B cell (primary cell): ENCODE measurements at regions not wholly inside any gene's neighbourhood (a gene's known extent, or its start where the extent isn't known, plus 50 kb on each side); places are given as distances from the start of the nearest gene placed in this dataset.

Source experiments
- ATAC-seq: fragments of 200-7000 bp; cut with Tn5 transposase; one replicate; pipeline ENCODE4 v1.10.0; 2021; ENCODE audit warnings: low read depth, mild to moderate bottlenecking, moderate number of reproducible peaks, moderate library complexity
- CTCF ChIA-PET: fragments of 350-600 bp; sonication (Branson Sonifier 250); formaldehyde crosslinking; loops from one replicate; lab custom pipeline; 2021; ENCODE audit warnings: antibody characterized with exemption, inconsistent platforms; lab: Charles Lee
- POLR2A ChIA-PET: fragments of 350-600 bp; sonication (Branson Sonifier 250); formaldehyde crosslinking; loops from one replicate; lab custom pipeline; 2021; ENCODE audit warnings: antibody characterized with exemption; lab: Charles Lee
- DNase-seq: peaks from one replicate; pipeline ENCODE4 v3.0.0; 2013
- H2AFZ ChIP-seq: 2 replicates; pipeline ENCODE4 v1.6.1; 2012; ENCODE audit warnings: mild to moderate bottlenecking, low read depth, low read length; ENCODE audit not compliant: insufficient read depth, poor library complexity, severe bottlenecking
- H3K27ac ChIP-seq, 2 donors: 1 replicate in 1 of 2; 2 replicates in 1 of 2; pipeline ENCODE4 v1.5.1; 2012 to 2013; ENCODE audit warnings: low read length in 2 of 2, mild to moderate bottlenecking in 2 of 2, moderate library complexity in 1 of 2
- H3K27me3 ChIP-seq, 4 experiments: fragments of 200-600 bp in 1 of 4; sonication (generic) in 1 of 4; replicated peaks in 1 of 4; 1 replicate in 2 of 4; 2 replicates in 2 of 4; pipeline versions ENCODE4 v1.6.1 to v1.7.0; 2013 to 2016; ENCODE audit warnings: low read length in 3 of 4, mild to moderate bottlenecking in 2 of 4, mixed read lengths in 1 of 4, moderate library complexity in 1 of 4; ENCODE audit not compliant: insufficient read depth in 4 of 4, control insufficient read depth in 3 of 4; ENCODE audit errors: control extremely low read depth in 1 of 4
- H3K36me3 ChIP-seq, 2 experiments: replicated peaks in 1 of 2; 1 replicate in 1 of 2; 2 replicates in 1 of 2; pipeline versions ENCODE4 v1.6.1 to v1.7.1; 2013; ENCODE audit warnings: low read length in 1 of 2; ENCODE audit not compliant: insufficient read depth in 2 of 2, control insufficient read depth in 1 of 2; ENCODE audit errors: control extremely low read depth in 1 of 2, extremely low read depth in 1 of 2
- H3K4me1 ChIP-seq, 2 donors: fragments of 200-600 bp in 1 of 2; sonication (generic) in 1 of 2; 1 replicate in 1 of 2; 2 replicates in 1 of 2; pipeline versions ENCODE4 v1.5.1 to v1.6.1; 2013 to 2017; ENCODE audit warnings: low read length in 2 of 2; ENCODE audit not compliant: control insufficient read depth in 2 of 2, insufficient read depth in 2 of 2
- H3K4me2 ChIP-seq: replicated peaks from 2 replicates; pipeline ENCODE3; 2012; ENCODE audit warnings: mild to moderate bottlenecking, low read depth, low read length; ENCODE audit not compliant: poor library complexity, severe bottlenecking
- H3K4me3 ChIP-seq, 5 experiments: fragments of 200-600 bp in 1 of 5; sonication (generic) in 1 of 5; 1 replicate in 3 of 5; 2 replicates in 2 of 5; pipeline versions ENCODE4 v1.5.1 to v1.7.0; 2011 to 2016; ENCODE audit warnings: low read length in 4 of 5, mild to moderate bottlenecking in 4 of 5, low read depth in 2 of 5, control low read depth in 1 of 5, moderate library complexity in 1 of 5; ENCODE audit not compliant: insufficient read depth in 1 of 5; ENCODE audit errors: control extremely low read depth in 1 of 5, extremely low read depth in 1 of 5
- H3K79me2 ChIP-seq: fragments of 200-600 bp; sonication (generic); one replicate; pipeline ENCODE4 v1.6.0; 2016; ENCODE audit warnings: low read length; ENCODE audit not compliant: control insufficient read depth, insufficient read depth
- H3K9ac ChIP-seq: fragments of 200-600 bp; sonication (generic); 2 replicates; pipeline ENCODE4 v1.6.1; 2017; ENCODE audit warnings: mild to moderate bottlenecking, low read length, moderate library complexity
- H3K9me3 ChIP-seq, 3 donors: one replicate each; pipeline versions ENCODE4 v1.6.1 to v1.7.1; 2013; ENCODE audit warnings: low read length in 2 of 3; ENCODE audit not compliant: control insufficient read depth in 2 of 3, insufficient read depth in 1 of 3; ENCODE audit errors: control extremely low read depth in 1 of 3
- H4K20me1 ChIP-seq: 2 replicates; pipeline ENCODE4 v1.6.0; 2012; ENCODE audit warnings: mild to moderate bottlenecking, low read length; ENCODE audit not compliant: insufficient read depth, control insufficient read depth, poor library complexity, severe bottlenecking
- H3K27ac Mint-ChIP-seq: one replicate; pipeline ENCODE4 v1.8.0; 2021; ENCODE audit warnings: mixed read lengths
- H3K27me3 Mint-ChIP-seq: one replicate; pipeline ENCODE4 v1.8.0; 2021; ENCODE audit warnings: mixed read lengths
- H3K4me1 Mint-ChIP-seq: one replicate; pipeline ENCODE4 v1.8.0; 2021; ENCODE audit warnings: mixed read lengths
- H3K4me3 Mint-ChIP-seq: one replicate; pipeline ENCODE4 v1.8.0; 2021; ENCODE audit warnings: mixed read lengths
- H3K9me3 Mint-ChIP-seq: one replicate; pipeline ENCODE4 v1.8.0; 2022; ENCODE audit warnings: mixed read lengths; ENCODE audit not compliant: insufficient read depth
- EZH2 ChIP-seq: IDR thresholded peaks from 2 replicates; pipeline ENCODE4 v1.6.1; 2012; ENCODE audit warnings: borderline replicate concordance, low read depth, mild to moderate bottlenecking, moderate library complexity, low read length; ENCODE audit not compliant: insufficient read depth, poor library complexity, severe bottlenecking
- WGBS: methylation state at CpG from one replicate; pipeline ENCODE4 v1.1.5; 2013; ENCODE audit warnings: missing lambda C conversion rate; ENCODE audit not compliant: insufficient coverage; 5-methylcytosine and 5-hydroxymethylcytosine counted together
- intact Hi-C: fragments of 100-400 bp; cut with micrococcal nuclease; formaldehyde crosslinking; loops from one replicate; pipeline ENCODE4 v1.10.0; 2022
- TF ChIP-seq, protein P1 (sequence below): fragments of 200-600 bp; IDR thresholded peaks from one replicate; pipeline ENCODE4 v1.8.0; 2022; ENCODE audit warnings: antibody characterized with exemption, mild to moderate bottlenecking

DNA sequence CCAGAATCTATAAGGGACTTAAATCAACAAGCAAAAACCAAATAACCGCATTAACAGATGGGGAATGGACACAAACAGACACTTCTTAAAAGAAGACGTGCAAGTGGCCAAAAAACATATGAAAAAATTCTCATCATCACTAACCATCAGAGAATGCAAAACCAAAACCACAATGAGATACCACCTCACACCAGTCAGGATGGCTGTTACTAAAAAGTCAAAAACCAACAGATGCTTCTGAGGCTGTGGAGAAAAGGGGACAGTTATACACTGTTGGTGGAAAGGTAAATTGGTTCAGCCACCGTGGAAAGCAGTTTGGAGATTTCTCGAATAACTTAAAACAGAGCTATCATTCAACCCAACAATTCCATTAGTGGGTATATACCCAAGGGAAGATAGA, 124.9 kb upstream of the OLIG2 start:
- no peaks in the 10 kb centered on the region for H4K20me1 ChIP-seq
- CTCF ChIA-PET: no interaction called here
- H3K4me1 Mint-ChIP-seq: peaks cover 10% of the 10 kb centered on the region
- no peaks in the 10 kb centered on the region for H3K79me2 ChIP-seq
- POLR2A ChIA-PET: no interaction called here
- peaks cover 0 to 6% of the 10 kb centered on the region in 2 donors for H3K4me1 ChIP-seq
- intact Hi-C loops: no loop called here
- H3K4me3 ChIP-seq: no peak overlapping the region
- ATAC-seq: no peak
- no peak overlapping the region for H3K9ac ChIP-seq
- H3K9me3 Mint-ChIP-seq: peaks cover 1% of the 10 kb centered on the region
- H3K36me3 ChIP-seq: no peaks in the 10 kb centered on the region
- DNase-seq: no peak
- no peaks in the 10 kb centered on the region for H3K9me3 ChIP-seq
- H3K27me3 Mint-ChIP-seq: peaks cover 48% of the 10 kb centered on the region
- H3K4me3 Mint-ChIP-seq: no peak overlapping the region
- no peak overlapping the region for H2AFZ ChIP-seq
- no peak for TF ChIP-seq EZH2
- TF ChIP-seq, protein P1, sequence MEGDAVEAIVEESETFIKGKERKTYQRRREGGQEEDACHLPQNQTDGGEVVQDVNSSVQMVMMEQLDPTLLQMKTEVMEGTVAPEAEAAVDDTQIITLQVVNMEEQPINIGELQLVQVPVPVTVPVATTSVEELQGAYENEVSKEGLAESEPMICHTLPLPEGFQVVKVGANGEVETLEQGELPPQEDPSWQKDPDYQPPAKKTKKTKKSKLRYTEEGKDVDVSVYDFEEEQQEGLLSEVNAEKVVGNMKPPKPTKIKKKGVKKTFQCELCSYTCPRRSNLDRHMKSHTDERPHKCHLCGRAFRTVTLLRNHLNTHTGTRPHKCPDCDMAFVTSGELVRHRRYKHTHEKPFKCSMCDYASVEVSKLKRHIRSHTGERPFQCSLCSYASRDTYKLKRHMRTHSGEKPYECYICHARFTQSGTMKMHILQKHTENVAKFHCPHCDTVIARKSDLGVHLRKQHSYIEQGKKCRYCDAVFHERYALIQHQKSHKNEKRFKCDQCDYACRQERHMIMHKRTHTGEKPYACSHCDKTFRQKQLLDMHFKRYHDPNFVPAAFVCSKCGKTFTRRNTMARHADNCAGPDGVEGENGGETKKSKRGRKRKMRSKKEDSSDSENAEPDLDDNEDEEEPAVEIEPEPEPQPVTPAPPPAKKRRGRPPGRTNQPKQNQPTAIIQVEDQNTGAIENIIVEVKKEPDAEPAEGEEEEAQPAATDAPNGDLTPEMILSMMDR: no peak
- no peak overlapping the region for H3K27ac Mint-ChIP-seq
- H3K4me2 ChIP-seq: no peak overlapping the region
- 100% methylated on average over 1 of the region's 4 CpGs for WGBS
- no peak overlapping the region for H3K27ac ChIP-seq
- H3K27me3 ChIP-seq: peaks cover 0 to 6% (median 2%) of the 10 kb centered on the region in 4 experiments

DNA sequence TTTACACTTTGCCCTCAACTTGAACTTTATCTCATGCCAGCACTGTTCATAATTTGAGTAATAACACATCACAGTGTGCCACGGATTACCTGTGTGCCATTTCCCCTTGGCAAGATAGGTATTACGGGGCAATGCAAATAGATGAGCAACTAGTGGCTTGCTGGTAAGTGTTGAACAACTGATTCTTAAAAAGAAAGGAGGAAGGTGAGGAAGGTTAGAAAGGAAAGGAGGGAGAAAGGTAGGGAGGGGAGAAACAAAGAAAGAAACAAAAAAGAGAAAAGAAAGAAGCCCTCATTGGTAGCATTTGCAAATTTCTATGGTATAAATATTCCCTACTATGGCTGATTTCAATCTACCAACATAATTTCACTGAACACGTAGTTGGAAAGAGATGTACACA, 118.2 kb upstream of the OLIG2 start:
- Histone ChIP-seq H3K27me3 (peaks cover 0 to 20% (median 5%) of the 10 kb centered on the region in 4 experiments), H3K4me2 (no peak overlapping the region), H3K4me1 (no peaks in the 10 kb centered on the region), H3K36me3 (no peaks in the 10 kb centered on the region), H3K27ac (no peak overlapping the region), H3K9me3 (no peaks in the 10 kb centered on the region), H4K20me1 (no peaks in the 10 kb centered on the region), H3K9ac (no peak overlapping the region), H3K79me2 (no peaks in the 10 kb centered on the region), H2AFZ (no peak overlapping the region), H3K4me3 (no peak overlapping the region)
- DNase-seq (no peak), ATAC-seq (no peak)
- intact Hi-C loops: no loop called here
- WGBS: 86% methylated on average over 2 of the region's 3 CpGs
- H3K9me3 Mint-ChIP-seq: peaks cover 1% of the 10 kb centered on the region
- ChIA-PET CTCF (no interaction called here), POLR2A (no interaction called here)
- H3K4me3 Mint-ChIP-seq: no peak overlapping the region
- H3K4me1 Mint-ChIP-seq: no peaks in the 10 kb centered on the region
- H3K27ac Mint-ChIP-seq: no peak overlapping the region
- peaks cover 32% of the 10 kb centered on the region for H3K27me3 Mint-ChIP-seq
- TF ChIP-seq EZH2: no peak
